Activated CD8-positive, alpha-beta memory T cell treated with anti-CD3 and anti-CD28 coated beads, Interleukin-2, amount 50 U/mL, for 24 hours (primary cell): ENCODE measurements at regions not wholly inside any gene's neighbourhood (a gene's known extent, or its start where the extent isn't known, plus 50 kb on each side); places are given as distances from the start of the nearest gene placed in this dataset.

Source experiments
- DNase-seq: peaks from one replicate; pipeline ENCODE4 v3.0.0-alpha.2; 2020; ENCODE audit errors: extremely low read depth

- no peak for DNase-seq
Observed at GRCh38 chr16:52052818-52053217, 494.1 kb downstream of the TOX3 start.

- no peak for DNase-seq
Observed at GRCh38 chr16:52051414-52052172, 495.4 kb downstream of the TOX3 start.

GRCh38 chr16:52050418-52050817 is 496.5 kb downstream of the TOX3 start:
- no peak for DNase-seq

GRCh38 chr16:52035436-52035835 is 511.5 kb downstream of the TOX3 start:
- no peak for DNase-seq

GRCh38 chr16:52034830-52035229 is 512.1 kb downstream of the TOX3 start:
- DNase-seq = no peak

- no peak for DNase-seq
Observed at GRCh38 chr16:52033992-52034391, 513.0 kb downstream of the TOX3 start.

GRCh38 chr16:52022980-52023379 is 524.0 kb downstream of the TOX3 start:
- no peak for DNase-seq

GRCh38 chr16:52022177-52022576 is 524.8 kb downstream of the TOX3 start:
- DNase-seq = no peak

- no peak for DNase-seq
Observed at GRCh38 chr16:52016387-52016786, 530.6 kb downstream of the TOX3 start.

GRCh38 chr16:52005551-52005950 is 541.4 kb downstream of the TOX3 start:
- no peak for DNase-seq

- DNase-seq = no peak
Observed at GRCh38 chr16:52004343-52004742, 542.6 kb downstream of the TOX3 start.

- DNase-seq = no peak
Observed at GRCh38 chr16:52002026-52002425, 544.9 kb downstream of the TOX3 start.

- DNase-seq = no peak
Observed at GRCh38 chr16:51996516-51996915, 550.4 kb downstream of the TOX3 start.

- no peak for DNase-seq
Observed at GRCh38 chr16:51994597-51994996, 552.3 kb downstream of the TOX3 start.

GRCh38 chr16:51989637-51990230 is 557.2 kb downstream of the TOX3 start:
- DNase-seq = no peak

GRCh38 chr16:51988977-51989376 is 558.0 kb downstream of the TOX3 start:
- no peak for DNase-seq

- no peak for DNase-seq
Observed at GRCh38 chr16:51987519-51987918, 559.4 kb downstream of the TOX3 start.

- no peak for DNase-seq
Observed at GRCh38 chr16:51986717-51987116, 560.2 kb downstream of the TOX3 start.

- DNase-seq = no peak
Observed at GRCh38 chr16:51986301-51986700, 560.6 kb downstream of the TOX3 start.

- DNase-seq = no peak
Observed at GRCh38 chr16:51985126-51985525, 561.8 kb downstream of the TOX3 start.

GRCh38 chr16:51984395-51984794 is 562.5 kb downstream of the TOX3 start:
- DNase-seq = no peak

- no peak for DNase-seq
Observed at GRCh38 chr16:51982715-51983680, 563.9 kb downstream of the TOX3 start.
